ENCODE measurements at regions not wholly inside any gene's neighbourhood (a gene's known extent, or its start where the extent isn't known, plus 50 kb on each side); places are given as distances from the start of the nearest gene placed in this dataset.

GRCh38 chr7:51539840-51540239 is 223.2 kb upstream of the COBL start:
- no peak for DNase-seq (ENCODE audit: low read depth)

- DNase-seq (ENCODE audit: low read depth): no peak
These were observed 211.6 kb upstream of the COBL start for GRCh38 chr7:51528172-51528571.

- no peak for DNase-seq (ENCODE audit: low read depth)
These were observed 205.2 kb upstream of the COBL start for GRCh38 chr7:51521694-51522312.

- no peak for DNase-seq (ENCODE audit: low read depth)
These were observed 204.4 kb upstream of the COBL start for GRCh38 chr7:51521054-51521453.

- no peak for DNase-seq (ENCODE audit: low read depth)
These were observed 202.0 kb upstream of the COBL start for GRCh38 chr7:51518646-51519045.

- DNase-seq (ENCODE audit: low read depth): no peak
These were observed 200.6 kb upstream of the COBL start for GRCh38 chr7:51517187-51517586.

- no peak for DNase-seq (ENCODE audit: low read depth)
These were observed 185.0 kb upstream of the COBL start for GRCh38 chr7:51501620-51502019.

GRCh38 chr7:51482976-51483375 is 166.4 kb upstream of the COBL start:
- no peak for DNase-seq (ENCODE audit: low read depth)

GRCh38 chr7:51481421-51481820 is 164.8 kb upstream of the COBL start:
- no peak for DNase-seq (ENCODE audit: low read depth)

GRCh38 chr7:51477819-51478218 is 161.2 kb upstream of the COBL start:
- no peak for DNase-seq (ENCODE audit: low read depth)

GRCh38 chr7:51477323-51477722 is 160.7 kb upstream of the COBL start:
- no peak for DNase-seq (ENCODE audit: low read depth)

GRCh38 chr7:51476026-51476425 is 159.4 kb upstream of the COBL start:
- no peak for DNase-seq (ENCODE audit: low read depth)

- DNase-seq (ENCODE audit: low read depth): no peak
These were observed 156.3 kb upstream of the COBL start for GRCh38 chr7:51472873-51473272.

- no peak for DNase-seq (ENCODE audit: low read depth)
These were observed 155.3 kb upstream of the COBL start for GRCh38 chr7:51471981-51472296.

- no peak for DNase-seq (ENCODE audit: low read depth)
These were observed 154.8 kb upstream of the COBL start for GRCh38 chr7:51471210-51471980.

- DNase-seq (ENCODE audit: low read depth): no peak
These were observed 150.9 kb upstream of the COBL start for GRCh38 chr7:51467384-51468017.

GRCh38 chr7:51459809-51460208 is 143.2 kb upstream of the COBL start:
- DNase-seq (ENCODE audit: low read depth): no peak

- DNase-seq (ENCODE audit: low read depth): no peak
These were observed 142.1 kb upstream of the COBL start for GRCh38 chr7:51458693-51459092.

- DNase-seq (ENCODE audit: low read depth): no peak
These were observed 140.5 kb upstream of the COBL start for GRCh38 chr7:51457079-51457478.

GRCh38 chr7:51456431-51457060 is 139.9 kb upstream of the COBL start:
- no peak for DNase-seq (ENCODE audit: low read depth)

GRCh38 chr7:51455948-51456347 is 139.3 kb upstream of the COBL start:
- no peak for DNase-seq (ENCODE audit: low read depth)

GRCh38 chr7:51455513-51455912 is 138.9 kb upstream of the COBL start:
- DNase-seq (ENCODE audit: low read depth): no peak

- DNase-seq (ENCODE audit: low read depth): no peak
These were observed 138.5 kb upstream of the COBL start for GRCh38 chr7:51455086-51455485.
